ENCODE measurements at regions not wholly inside any gene's neighbourhood (a gene's known extent, or its start where the extent isn't known, plus 50 kb on each side); places are given as distances from the start of the nearest gene placed in this dataset.
"Not testable (repeated sequence)": the region's sequence is repeated elsewhere in the genome, so short reads cannot be mapped to it uniquely, and the experiment has no call there.

DNA sequence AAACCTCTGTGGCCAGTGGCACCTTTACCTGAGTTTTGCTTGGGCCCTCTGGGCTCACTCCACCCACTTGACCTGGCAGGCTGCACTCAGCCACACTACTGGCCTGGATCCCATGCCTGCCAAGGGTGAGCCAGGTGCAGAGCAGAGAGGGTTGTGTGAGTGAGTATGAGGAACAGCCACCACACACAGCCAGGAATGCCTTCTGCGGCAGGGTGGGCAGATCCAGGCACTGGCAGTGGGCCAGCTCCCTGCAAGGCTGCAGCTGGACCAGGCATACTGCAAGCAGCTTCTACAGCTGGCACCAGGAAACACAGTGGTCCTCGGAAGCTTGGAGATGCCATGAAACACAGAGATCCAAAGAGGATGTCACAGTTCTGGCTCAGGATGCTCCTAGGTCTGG is 570.1 kb upstream of the ACTRT1 start:
- TF ChIP-seq, protein P1, sequence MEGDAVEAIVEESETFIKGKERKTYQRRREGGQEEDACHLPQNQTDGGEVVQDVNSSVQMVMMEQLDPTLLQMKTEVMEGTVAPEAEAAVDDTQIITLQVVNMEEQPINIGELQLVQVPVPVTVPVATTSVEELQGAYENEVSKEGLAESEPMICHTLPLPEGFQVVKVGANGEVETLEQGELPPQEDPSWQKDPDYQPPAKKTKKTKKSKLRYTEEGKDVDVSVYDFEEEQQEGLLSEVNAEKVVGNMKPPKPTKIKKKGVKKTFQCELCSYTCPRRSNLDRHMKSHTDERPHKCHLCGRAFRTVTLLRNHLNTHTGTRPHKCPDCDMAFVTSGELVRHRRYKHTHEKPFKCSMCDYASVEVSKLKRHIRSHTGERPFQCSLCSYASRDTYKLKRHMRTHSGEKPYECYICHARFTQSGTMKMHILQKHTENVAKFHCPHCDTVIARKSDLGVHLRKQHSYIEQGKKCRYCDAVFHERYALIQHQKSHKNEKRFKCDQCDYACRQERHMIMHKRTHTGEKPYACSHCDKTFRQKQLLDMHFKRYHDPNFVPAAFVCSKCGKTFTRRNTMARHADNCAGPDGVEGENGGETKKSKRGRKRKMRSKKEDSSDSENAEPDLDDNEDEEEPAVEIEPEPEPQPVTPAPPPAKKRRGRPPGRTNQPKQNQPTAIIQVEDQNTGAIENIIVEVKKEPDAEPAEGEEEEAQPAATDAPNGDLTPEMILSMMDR (conservative IDR thresholded peaks at IDR 0.05; ENCODE audit: low read length), result no peak
- H3K4me3 ChIP-seq (ENCODE audit: low read length), result no peak overlapping the region

DNA sequence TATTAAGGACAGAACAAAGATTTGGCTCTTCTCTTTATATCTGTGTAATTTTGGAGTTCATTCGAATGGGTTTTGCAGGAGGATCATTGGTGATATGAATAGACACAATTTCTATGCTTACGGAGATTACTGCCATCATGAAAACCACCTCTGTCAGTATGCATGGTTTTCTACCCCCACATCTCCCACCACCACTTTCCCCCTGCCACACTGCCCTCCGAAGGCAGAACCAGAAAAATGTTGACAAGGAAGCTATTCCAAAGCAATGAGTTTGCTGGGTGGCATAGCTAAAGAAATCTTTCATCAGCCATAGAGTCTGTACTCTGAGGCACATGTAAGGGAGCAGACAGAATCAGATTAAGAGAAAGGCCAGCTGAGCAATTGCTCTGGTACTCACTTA is 567.3 kb upstream of the ACTRT1 start:
- H3K4me3 ChIP-seq (ENCODE audit: low read length), result no peak overlapping the region
- TF ChIP-seq, protein P1 (conservative IDR thresholded peaks at IDR 0.05; ENCODE audit: low read length), result no peak
- no peak for DNase-seq (ENCODE audit: low read depth)

More for the DNA sequence above, 570.1 kb upstream of the ACTRT1 start:
- no peak for DNase-seq (ENCODE audit: low read depth)

DNA sequence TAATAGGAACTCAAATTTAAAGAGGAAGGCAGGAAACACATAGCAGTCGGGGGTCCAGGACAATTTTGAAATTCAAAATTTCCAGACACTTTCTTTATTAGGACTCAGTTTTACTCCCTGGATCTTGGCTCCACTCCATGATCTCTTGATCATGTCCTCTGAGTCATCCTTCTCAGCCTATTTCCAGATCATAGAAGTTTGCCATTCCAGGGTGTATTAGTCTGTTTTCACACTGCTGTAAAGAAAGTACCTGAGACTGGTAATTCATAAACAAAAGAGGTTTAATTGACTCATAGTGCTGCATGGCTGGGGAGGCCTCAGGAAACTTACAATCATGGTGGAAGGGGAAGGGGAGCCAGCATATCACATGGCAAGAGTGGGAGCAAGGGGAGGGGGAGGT is 564.7 kb upstream of the ACTRT1 start:
- H3K4me3 ChIP-seq (ENCODE audit: low read length), result no peak overlapping the region
- TF ChIP-seq, protein P1 (conservative IDR thresholded peaks at IDR 0.05; ENCODE audit: low read length), result no peak
- no peak for DNase-seq (ENCODE audit: low read depth)

DNA sequence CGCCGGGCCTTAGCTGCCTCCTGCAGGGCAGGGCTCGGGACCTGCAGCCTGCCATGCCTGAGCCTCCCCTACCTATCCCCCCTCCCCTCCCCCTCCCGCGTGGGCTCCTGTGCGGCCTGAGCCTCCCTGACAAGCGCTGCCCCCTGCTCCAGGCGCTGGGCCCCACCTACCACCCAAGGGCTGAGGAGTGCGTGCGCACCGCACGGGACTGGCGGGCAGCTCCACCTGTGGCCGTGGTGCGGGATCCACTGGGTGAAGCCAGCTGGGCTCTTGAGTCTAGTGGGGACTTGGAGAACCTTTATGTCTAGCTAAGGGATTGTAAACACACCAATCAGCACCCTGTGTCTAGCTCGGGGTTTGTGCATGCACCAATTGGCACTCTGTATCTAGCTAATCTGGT is 554.6 kb upstream of the ACTRT1 start:
- DNase-seq (ENCODE audit: low read depth); H3K4me3 ChIP-seq (ENCODE audit: low read length): not testable (repeated sequence)

DNA sequence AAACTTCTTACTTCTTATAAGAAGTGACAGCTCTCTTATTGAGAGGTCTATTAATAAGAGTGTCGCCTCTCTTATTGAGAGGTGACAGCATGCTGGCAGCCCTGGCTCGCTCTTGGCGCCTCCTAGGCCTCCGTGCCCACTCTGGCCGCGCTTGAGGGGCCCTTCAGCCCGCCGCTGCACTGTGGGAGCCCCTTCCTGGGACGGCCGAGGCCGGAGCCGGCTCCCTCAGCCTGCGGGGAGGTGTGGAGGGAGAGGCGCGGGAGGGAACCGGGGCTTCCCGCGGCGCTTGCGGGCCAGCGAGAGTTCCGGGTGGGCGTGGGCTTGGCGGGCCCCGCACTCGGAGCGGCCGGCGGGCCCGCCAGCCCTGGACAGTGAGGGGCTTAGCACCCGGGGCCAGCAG is 554.2 kb upstream of the ACTRT1 start:
- DNase-seq (ENCODE audit: low read depth); H3K4me3 ChIP-seq (ENCODE audit: low read length): not testable (repeated sequence)

DNA sequence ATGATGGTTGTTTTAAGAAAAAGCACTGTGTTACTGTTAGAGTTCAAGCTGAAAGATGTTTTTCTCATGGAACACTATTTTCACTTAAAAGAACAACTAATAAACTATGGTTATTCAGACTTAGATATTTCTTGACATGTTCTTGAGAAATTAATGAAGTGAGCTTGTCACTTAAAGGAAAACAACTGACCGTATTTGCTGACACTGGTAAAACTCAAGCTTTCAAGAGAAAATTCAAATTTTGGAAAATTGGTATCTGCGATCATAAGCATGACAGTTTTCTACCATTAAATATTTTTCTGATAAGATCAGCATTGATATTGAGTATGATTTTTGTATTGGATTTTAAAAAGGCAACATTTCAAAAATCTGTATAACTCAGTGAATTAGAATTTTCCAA is 549.5 kb upstream of the ACTRT1 start:
- TF ChIP-seq, protein P1 (conservative IDR thresholded peaks at IDR 0.05; ENCODE audit: low read length), result no peak
- no peak overlapping the region for H3K4me3 ChIP-seq (ENCODE audit: low read length)
- no peak for DNase-seq (ENCODE audit: low read depth)

DNA sequence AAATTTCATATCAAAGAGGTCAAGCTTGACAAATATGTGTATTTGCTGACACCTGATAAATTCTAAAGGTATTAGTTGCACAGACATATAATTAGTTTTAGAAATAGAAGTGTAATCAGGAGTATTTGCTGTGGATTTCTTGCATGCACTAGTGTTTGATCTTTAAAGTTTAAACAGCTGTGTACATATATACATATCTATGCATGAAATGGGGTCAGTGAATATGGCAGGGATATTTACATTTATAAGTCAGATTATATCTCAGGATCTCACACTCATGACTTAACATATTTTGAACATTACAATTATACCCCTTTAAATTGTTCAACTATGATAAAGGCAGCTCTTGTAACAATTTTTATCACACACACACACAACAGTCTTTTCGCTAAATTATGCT is 547.4 kb upstream of the ACTRT1 start:
- DNase-seq (ENCODE audit: low read depth), result no peak
- TF ChIP-seq, protein P1 (conservative IDR thresholded peaks at IDR 0.05; ENCODE audit: low read length), result no peak
- H3K4me3 ChIP-seq (ENCODE audit: low read length), result no peak overlapping the region

DNA sequence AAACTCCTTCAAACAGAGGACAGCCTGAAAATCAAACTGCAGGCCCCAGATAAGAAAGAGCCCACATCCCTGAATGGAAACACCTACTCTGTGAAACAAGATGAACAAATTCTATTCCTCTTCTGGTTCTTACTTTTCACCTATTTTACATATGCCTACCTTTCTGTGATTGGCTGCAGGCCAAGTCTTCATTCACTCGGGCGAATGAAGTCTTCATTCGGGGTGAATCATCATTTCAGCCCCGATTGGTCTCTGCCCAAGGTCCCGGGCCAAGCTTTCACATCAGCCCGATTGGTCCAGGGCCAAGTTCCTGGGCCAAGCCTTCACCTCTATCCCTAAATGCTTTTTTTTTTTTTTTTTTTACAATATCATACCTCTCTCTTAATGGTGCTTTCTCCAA is 529.8 kb upstream of the ACTRT1 start:
- DNase-seq (ENCODE audit: low read depth), result no peak
- TF ChIP-seq, protein P1 (conservative IDR thresholded peaks at IDR 0.05; ENCODE audit: low read length), result no peak
- H3K4me3 ChIP-seq (ENCODE audit: low read length), result no peak overlapping the region

All from AG10803 (cell line).